ENCODE measurements at regions not wholly inside any gene's neighbourhood (a gene's known extent, or its start where the extent isn't known, plus 50 kb on each side); places are given as distances from the start of the nearest gene placed in this dataset.
"Not testable (repeated sequence)": the region's sequence is repeated elsewhere in the genome, so short reads cannot be mapped to it uniquely, and the experiment has no call there.

DNA sequence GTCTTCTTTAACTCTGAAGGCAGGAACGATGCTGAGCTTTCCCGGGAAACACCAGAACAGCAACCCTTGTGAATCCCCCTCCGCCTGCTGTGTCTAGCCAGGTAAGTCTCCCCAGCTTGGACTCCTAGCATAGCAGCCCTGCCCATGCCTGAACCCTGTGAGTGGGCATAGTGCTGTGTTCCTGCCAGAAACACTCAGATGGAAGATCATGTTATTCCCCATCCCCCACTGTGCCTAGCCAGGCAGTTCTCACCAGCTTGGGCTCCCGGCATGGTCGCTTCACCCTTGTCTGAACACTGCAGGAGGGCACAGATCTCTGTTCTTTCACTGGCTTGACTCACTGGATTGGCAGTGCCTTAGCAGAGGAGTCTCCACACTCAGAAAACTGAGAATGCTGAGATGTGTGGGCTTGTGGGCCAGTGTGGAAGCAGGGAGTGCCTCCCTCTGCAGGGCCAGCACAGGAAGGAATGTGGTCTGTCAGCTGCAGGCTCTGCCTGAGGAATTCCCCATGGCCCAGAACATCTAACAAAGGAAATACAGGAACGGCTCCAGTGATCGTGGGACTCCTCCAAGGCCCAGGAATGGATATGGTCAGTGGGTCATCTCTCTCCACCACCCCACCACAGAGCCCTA lies 440.1 kb upstream of the ADGRB3 start:
- Mint-ChIP-seq H3K27ac (no peak overlapping the region), H3K27me3 (no peaks in the 10 kb centered on the region), H3K4me3 (no peak overlapping the region), H3K9me3 (peaks cover 32% of the 10 kb centered on the region), H3K36me3 (ENCODE audit: low read depth) (no peaks in the 10 kb centered on the region), H3K4me1 (ENCODE audit: low read depth) (no peaks in the 10 kb centered on the region)
- intact Hi-C loops (cut with micrococcal nuclease), result no loop called here

DNA sequence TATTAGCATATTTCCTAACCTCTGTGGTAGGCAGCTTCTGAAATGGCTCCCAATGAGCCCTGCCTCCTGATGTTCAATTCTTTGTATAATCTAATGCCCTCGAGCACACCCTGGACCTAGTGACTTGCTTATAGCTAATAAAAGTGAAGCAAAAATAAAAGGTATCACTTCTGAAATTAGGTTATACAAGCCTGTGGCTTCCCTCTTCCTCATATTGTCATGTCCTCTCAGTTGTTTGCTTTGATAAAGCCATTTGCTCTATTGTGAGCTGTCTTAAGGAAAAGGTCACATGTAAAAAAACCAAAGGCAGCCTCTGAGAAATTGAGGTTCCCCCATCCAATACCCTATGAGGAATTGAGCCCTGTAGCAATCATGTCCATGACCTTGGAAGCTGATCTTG lies 442.1 kb upstream of the ADGRB3 start:
- Mint-ChIP-seq H3K9me3 (peaks cover 26% of the 10 kb centered on the region), H3K4me3 (no peak overlapping the region), H3K36me3 (ENCODE audit: low read depth) (no peaks in the 10 kb centered on the region), H3K4me1 (ENCODE audit: low read depth) (no peaks in the 10 kb centered on the region), H3K27me3 (no peaks in the 10 kb centered on the region), H3K27ac (no peak overlapping the region)
- intact Hi-C loops (cut with micrococcal nuclease), result no loop called here

DNA sequence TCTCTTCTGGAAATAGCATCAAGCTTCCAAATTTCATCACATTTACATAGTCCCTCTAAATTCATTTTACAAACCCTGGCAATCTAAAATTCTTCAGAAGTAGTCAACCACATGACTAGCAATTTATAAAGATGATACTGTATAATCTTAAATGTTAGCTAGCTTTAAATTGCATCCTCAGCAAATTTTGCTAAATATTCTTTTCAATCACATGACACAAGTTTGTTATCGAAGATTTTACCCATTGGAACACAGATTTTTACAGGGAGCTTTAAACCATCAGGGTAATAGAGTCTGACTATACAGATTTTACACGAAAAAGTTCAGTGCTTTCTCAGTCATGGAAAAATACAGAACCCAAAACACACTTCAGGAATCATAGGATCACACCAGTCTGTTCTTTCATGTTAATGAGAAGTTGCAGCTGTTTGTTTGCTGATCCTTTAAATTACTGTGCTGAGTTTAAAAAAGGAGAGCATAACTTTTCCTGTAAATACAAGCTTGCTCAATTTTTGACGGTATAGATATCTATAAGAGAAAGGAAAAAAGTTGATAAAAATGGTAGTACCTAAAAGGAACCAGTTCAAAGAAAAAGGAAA lies 445.8 kb upstream of the ADGRB3 start:
- no peaks in the 10 kb centered on the region for H3K4me1 Mint-ChIP-seq (ENCODE audit: low read depth)
- peaks cover 10% of the 10 kb centered on the region for H3K9me3 Mint-ChIP-seq
- H3K27me3 Mint-ChIP-seq, result no peaks in the 10 kb centered on the region

DNA sequence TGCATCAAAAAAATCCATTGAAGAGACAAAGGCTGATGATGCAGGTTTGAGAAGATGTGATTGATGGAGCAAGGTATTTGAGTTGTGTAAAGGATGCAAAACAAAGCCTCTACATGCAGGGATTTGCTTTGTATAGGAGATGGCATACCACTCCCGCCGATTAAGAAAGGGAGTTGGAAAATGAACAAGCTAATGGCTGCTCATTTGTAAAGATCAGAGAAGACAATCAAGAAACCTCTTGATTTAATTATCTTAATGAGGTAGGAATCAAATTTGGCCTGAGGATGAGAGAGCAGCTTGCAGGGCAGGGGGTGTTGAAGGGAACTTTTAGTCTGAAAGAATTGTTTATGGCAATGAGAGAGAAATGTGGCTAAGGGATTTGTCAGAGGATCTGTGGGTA lies 448.2 kb upstream of the ADGRB3 start:
- no peaks in the 10 kb centered on the region for H3K36me3 Mint-ChIP-seq (ENCODE audit: low read depth)
- no peak overlapping the region for H3K27ac Mint-ChIP-seq
- H3K9me3 Mint-ChIP-seq, result no peaks in the 10 kb centered on the region
- no peak overlapping the region for H3K4me3 Mint-ChIP-seq
- no peaks in the 10 kb centered on the region for H3K4me1 Mint-ChIP-seq (ENCODE audit: low read depth)
- intact Hi-C loops (cut with micrococcal nuclease), result no loop called here
- no peaks in the 10 kb centered on the region for H3K27me3 Mint-ChIP-seq

More for the DNA sequence above, 445.8 kb upstream of the ADGRB3 start:
- H3K4me3 Mint-ChIP-seq, result no peak overlapping the region
- no peaks in the 10 kb centered on the region for H3K36me3 Mint-ChIP-seq (ENCODE audit: low read depth)
- intact Hi-C loops (cut with micrococcal nuclease), result no loop called here
- no peak overlapping the region for H3K27ac Mint-ChIP-seq

DNA sequence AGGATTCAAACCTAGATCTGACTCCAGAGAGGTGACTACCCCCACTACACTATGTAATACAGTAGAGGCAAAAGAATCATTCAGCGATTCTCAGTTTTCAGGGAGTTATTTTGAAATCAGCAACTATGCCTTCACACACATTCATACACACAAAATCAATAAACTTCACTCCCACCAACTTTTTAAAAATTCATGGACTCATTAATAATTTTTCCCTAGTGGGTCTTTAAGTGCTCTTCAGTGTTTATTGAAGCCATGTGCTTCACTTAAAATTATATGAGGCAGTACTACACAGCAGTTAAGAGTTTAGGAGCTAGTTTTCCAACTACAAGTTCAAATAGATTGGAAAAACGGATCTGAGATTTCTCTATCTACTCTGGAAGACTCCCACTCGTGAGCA lies 452.7 kb upstream of the ADGRB3 start:
- H3K27ac Mint-ChIP-seq, result no peak overlapping the region
- intact Hi-C loops (cut with micrococcal nuclease), result no loop called here
- H3K27me3 Mint-ChIP-seq, result no peaks in the 10 kb centered on the region
- no peaks in the 10 kb centered on the region for H3K36me3 Mint-ChIP-seq (ENCODE audit: low read depth)
- H3K4me3 Mint-ChIP-seq, result no peak overlapping the region
- no peaks in the 10 kb centered on the region for H3K4me1 Mint-ChIP-seq (ENCODE audit: low read depth)
- H3K9me3 Mint-ChIP-seq, result peaks cover 26% of the 10 kb centered on the region

DNA sequence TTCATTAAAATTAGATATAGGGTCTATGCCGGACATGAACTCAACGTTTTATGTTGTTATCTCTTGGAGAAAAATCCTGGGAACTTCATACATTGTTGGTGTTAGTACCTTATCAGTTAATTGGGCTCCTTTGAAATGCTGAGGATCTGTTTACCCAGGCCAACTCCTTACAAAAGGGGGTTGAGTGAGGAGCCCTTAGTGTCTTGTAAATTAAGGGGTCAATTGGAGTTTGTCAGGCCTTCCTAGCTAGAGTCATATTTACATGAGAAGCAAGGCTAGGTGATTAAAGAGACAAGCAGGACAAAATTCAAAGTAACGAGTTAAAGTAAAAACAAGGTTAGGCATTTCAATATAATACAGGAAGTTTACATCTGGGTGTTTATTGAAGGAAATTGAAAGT lies 454.1 kb upstream of the ADGRB3 start:
- intact Hi-C loops (cut with micrococcal nuclease); H3K4me3 Mint-ChIP-seq; H3K27me3 Mint-ChIP-seq; H3K36me3 Mint-ChIP-seq (ENCODE audit: low read depth); H3K4me1 Mint-ChIP-seq (ENCODE audit: low read depth); H3K27ac Mint-ChIP-seq: not testable (repeated sequence)
- H3K9me3 Mint-ChIP-seq, result peaks cover 26% of the 10 kb centered on the region

DNA sequence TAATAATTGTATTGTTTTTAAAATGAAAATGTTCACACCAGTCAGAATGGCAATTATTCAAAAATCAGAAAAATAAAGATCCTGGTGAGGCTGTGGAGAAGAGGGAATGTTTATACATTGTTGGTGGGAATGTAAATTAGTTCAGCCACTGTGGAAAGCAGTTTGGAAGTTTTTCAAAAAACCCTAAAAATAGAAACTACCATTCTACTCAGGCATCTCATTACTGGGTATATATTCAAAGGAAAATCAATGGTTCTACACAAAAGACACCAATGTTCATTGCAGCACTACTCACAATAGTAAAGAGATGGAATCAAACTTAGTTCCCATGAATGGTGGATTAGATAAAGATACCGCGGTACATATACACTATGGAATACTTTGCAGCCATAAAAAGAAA lies 461.5 kb upstream of the ADGRB3 start:
- no peaks in the 10 kb centered on the region for H3K36me3 Mint-ChIP-seq (ENCODE audit: low read depth)
- intact Hi-C loops (cut with micrococcal nuclease), result no loop called here
- H3K27ac Mint-ChIP-seq, result no peak overlapping the region
- no peak overlapping the region for H3K4me3 Mint-ChIP-seq
- no peaks in the 10 kb centered on the region for H3K4me1 Mint-ChIP-seq (ENCODE audit: low read depth)
- peaks cover 31% of the 10 kb centered on the region for H3K9me3 Mint-ChIP-seq
- no peaks in the 10 kb centered on the region for H3K27me3 Mint-ChIP-seq

DNA sequence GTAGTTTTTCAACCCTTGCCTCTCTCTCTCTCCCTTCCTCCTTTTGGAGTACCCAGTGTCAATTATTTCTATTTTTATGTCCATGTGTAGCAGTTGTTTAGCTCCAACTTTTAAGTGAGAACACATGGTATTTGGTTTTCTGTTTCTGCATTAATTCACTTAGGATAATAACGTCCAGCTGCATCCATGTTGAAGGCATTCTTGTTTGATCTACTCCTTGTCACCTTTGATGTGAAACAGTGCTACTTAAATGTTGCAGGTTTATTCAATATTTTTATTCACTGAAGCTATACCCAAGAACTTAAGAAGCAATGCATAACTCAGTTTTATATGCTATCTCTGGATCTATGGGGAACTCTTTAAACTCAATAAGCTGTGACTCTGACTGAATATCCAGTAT lies 465.2 kb upstream of the ADGRB3 start:
- H3K9me3 Mint-ChIP-seq, result peaks cover 12% of the 10 kb centered on the region

DNA sequence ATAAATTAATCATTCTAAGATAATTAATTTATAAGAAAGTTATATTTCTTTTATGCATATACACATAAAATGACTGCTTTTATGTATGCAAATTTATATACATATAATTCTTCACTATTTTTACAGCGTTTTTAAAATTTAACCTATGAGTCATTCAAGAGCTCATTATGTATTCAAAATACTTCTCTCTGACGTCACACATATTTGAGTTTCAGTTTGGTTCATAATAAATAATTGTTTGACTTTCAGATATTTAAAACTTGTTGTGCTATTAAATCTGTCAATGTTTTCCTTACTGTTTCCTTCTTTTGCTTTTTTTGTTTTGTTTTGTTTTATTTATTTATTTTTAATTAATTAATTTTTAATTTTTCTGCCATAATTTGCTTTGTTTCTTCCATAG lies 467.5 kb upstream of the ADGRB3 start:
- Mint-ChIP-seq H3K4me1 (ENCODE audit: low read depth) (no peaks in the 10 kb centered on the region), H3K27ac (no peak overlapping the region), H3K36me3 (ENCODE audit: low read depth) (no peaks in the 10 kb centered on the region), H3K4me3 (no peak overlapping the region), H3K27me3 (no peaks in the 10 kb centered on the region), H3K9me3 (no peaks in the 10 kb centered on the region)
- intact Hi-C loops (cut with micrococcal nuclease), result no loop called here

More for the DNA sequence above, 465.2 kb upstream of the ADGRB3 start:
- H3K4me1 Mint-ChIP-seq (ENCODE audit: low read depth), result no peaks in the 10 kb centered on the region
- no peaks in the 10 kb centered on the region for H3K27me3 Mint-ChIP-seq
- no peak overlapping the region for H3K27ac Mint-ChIP-seq
- no peaks in the 10 kb centered on the region for H3K36me3 Mint-ChIP-seq (ENCODE audit: low read depth)
- intact Hi-C loops (cut with micrococcal nuclease), result no loop called here
- no peak overlapping the region for H3K4me3 Mint-ChIP-seq

DNA sequence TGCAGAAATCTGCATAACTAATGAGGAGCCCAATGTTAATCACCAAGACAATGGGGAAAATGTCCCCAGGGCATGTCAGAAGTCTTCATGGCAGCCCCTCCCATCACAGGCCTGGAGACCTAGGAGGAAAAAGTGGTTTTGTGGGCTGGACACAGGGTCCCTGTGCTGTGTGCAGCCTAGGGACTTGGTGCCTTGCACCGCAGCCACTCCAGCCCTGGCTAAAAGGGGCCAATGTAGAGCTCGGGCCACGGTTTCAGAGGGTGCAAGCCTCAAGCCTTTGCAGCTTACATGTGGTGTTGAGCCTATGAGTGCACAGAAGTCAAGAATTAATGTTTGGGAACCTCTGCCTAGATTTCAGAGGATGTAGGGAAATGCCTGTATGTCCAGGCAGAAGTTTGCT lies 474.3 kb upstream of the ADGRB3 start:
- H3K27me3 Mint-ChIP-seq; H3K4me1 Mint-ChIP-seq (ENCODE audit: low read depth); intact Hi-C loops (cut with micrococcal nuclease); H3K27ac Mint-ChIP-seq; H3K4me3 Mint-ChIP-seq; H3K36me3 Mint-ChIP-seq (ENCODE audit: low read depth): not testable (repeated sequence)
- peaks cover 22% of the 10 kb centered on the region for H3K9me3 Mint-ChIP-seq

DNA sequence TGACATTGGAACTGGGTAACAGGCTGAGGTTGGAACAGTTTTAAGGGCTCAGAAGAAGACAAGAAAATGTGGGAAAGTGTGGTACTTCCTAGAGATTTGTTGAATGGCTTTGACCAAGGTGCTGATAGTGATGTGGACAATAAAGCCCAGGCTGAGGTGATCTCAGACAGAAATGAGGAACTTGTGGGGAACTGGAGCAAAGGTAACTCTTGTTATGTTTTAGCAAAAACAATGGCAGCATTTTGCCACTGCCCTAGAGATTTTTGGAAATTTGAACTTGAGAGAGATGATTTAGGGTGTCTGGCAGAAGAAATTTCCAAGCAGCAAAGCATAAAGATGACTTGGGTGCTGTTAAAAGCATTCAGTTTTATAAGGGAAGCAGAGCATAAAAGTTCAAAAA lies 474.7 kb upstream of the ADGRB3 start:
- Mint-ChIP-seq H3K36me3 (ENCODE audit: low read depth) (no peaks in the 10 kb centered on the region), H3K9me3 (peaks cover 22% of the 10 kb centered on the region), H3K4me1 (ENCODE audit: low read depth) (no peaks in the 10 kb centered on the region), H3K4me3 (no peak overlapping the region), H3K27ac (no peak overlapping the region), H3K27me3 (no peaks in the 10 kb centered on the region)
- intact Hi-C loops (cut with micrococcal nuclease), result no loop called here

DNA sequence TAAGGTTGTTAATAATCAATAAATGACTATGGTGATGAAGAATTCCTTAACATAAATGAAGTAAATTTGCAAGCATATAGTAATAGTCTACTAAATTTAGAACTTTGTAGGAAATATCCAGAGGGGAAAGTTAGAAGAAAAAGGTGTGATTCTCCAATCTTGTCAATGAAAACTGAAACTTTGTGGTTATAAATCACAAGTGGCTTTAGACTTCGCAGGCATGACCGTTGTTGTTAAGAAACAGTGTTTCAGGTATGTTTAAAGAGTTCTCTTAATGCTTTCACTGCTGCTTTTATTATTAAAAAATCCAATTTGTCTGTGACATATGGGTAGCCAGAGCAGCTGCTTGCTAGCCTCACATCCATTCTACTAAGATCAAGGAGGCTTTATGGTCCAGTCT lies 475.6 kb upstream of the ADGRB3 start:
- Mint-ChIP-seq H3K9me3 (peaks cover 22% of the 10 kb centered on the region), H3K27me3 (no peaks in the 10 kb centered on the region), H3K36me3 (ENCODE audit: low read depth) (no peaks in the 10 kb centered on the region), H3K4me1 (ENCODE audit: low read depth) (no peaks in the 10 kb centered on the region), H3K27ac (no peak overlapping the region), H3K4me3 (no peak overlapping the region)
- intact Hi-C loops (cut with micrococcal nuclease), result no loop called here

DNA sequence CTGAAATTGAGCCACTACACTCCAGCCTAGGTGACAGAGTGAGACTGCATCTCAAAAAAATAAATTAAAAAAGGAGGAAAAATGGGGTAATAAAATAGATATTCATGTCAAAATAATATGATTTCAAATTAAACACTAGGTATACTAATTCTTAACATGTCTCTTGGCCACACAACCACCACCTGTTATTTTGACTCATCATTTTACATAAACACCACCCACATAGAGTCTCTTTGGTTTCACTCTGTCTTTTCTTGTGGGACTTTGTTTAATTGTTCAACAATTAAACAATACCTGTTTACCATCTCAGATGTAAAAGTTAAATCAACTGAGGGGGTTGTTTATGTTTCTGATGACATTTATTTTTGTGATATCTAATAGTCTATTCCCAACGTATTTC lies 476.8 kb upstream of the ADGRB3 start:
- intact Hi-C loops (cut with micrococcal nuclease), result no loop called here
- Mint-ChIP-seq H3K4me1 (ENCODE audit: low read depth) (no peaks in the 10 kb centered on the region), H3K27ac (no peak overlapping the region), H3K27me3 (no peaks in the 10 kb centered on the region), H3K36me3 (ENCODE audit: low read depth) (no peaks in the 10 kb centered on the region), H3K4me3 (no peak overlapping the region), H3K9me3 (peaks cover 28% of the 10 kb centered on the region)

DNA sequence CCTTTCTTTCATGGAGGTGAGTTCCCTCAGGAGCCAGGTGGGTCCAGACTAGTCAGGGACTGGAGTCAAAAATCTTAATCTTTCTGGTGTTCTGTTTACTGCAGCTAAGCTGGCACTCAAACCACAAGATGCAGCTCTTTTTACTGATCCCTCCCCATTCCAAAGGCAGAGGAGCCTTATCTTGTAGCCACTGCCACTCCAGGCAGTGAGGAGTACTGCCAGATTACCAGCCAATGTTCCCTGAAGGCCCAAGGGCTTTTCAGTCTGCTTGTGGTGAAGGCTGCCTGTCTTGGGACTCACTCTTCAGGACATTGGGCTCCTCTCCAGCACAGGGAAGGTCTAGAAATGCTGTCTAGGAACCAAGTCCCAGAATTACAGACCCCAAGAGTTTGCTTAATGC lies 490.4 kb upstream of the ADGRB3 start:
- H3K27ac Mint-ChIP-seq, result no peak overlapping the region
- no peaks in the 10 kb centered on the region for H3K36me3 Mint-ChIP-seq (ENCODE audit: low read depth)
- no peaks in the 10 kb centered on the region for H3K4me1 Mint-ChIP-seq (ENCODE audit: low read depth)
- no peak overlapping the region for H3K4me3 Mint-ChIP-seq
- peaks cover 65% of the 10 kb centered on the region for H3K9me3 Mint-ChIP-seq
- H3K27me3 Mint-ChIP-seq, result no peaks in the 10 kb centered on the region
- intact Hi-C loops (cut with micrococcal nuclease), result no loop called here

DNA sequence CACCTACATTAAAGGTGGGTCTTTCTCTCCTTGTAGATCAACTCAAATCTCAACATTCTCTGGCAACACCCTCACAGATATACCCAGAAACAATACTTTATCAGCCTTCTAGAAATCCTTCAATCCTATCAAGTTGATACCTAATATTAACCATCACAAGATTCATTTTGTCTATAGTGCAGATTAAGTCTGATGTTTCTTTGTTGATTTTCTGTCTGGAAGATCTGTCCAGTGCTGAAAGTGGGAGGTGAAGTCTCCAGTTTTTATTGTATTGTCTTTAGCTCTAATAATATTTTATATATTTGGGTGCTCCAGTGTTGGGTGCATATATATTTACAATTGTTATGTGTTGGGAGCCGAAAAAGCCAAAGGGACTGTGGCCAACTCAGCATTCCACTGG lies 493.9 kb upstream of the ADGRB3 start:
- Mint-ChIP-seq H3K9me3 (peaks cover 56% of the 10 kb centered on the region), H3K4me1 (ENCODE audit: low read depth) (no peaks in the 10 kb centered on the region), H3K4me3 (no peak overlapping the region), H3K27ac (no peak overlapping the region), H3K27me3 (no peaks in the 10 kb centered on the region), H3K36me3 (ENCODE audit: low read depth) (no peaks in the 10 kb centered on the region)
- intact Hi-C loops (cut with micrococcal nuclease), result no loop called here
